HCT116 (cell line): ENCODE measurements at regions not wholly inside any gene's neighbourhood (a gene's known extent, or its start where the extent isn't known, plus 50 kb on each side); places are given as distances from the start of the nearest gene placed in this dataset.

ENCODE experiments used
- ATAC-seq: fragments of 200-7000 bp; cut with Tn5 transposase; 2 replicates; pipeline ENCODE4 v1.9.1; 2020; ENCODE audit warnings: mild to moderate bottlenecking, moderate library complexity
- BruUV-seq: library from RNA; stranded (reverse); fragments of 400-500 nt; replicated peaks from 2 replicates; lab custom pipeline; 2021; lab: Mats Ljungman, UMichigan
- CTCF ChIA-PET: fragments of 300-600 bp; sonication (Branson Sonifier 250); formaldehyde crosslinking; loops from one replicate; lab custom pipeline; 2021; ENCODE audit warnings: antibody characterized with exemption; lab: Charles Lee
- POLR2A ChIA-PET: fragments of 300-600, 350-600 bp; sonication (Branson Sonifier 250); formaldehyde crosslinking; loops from one replicate; lab custom pipeline; 2021; ENCODE audit warnings: antibody characterized with exemption; lab: Charles Lee
- RAD21 ChIA-PET, 2 experiments: fragments of 300-600 bp; sonication (Branson Sonifier 250); formaldehyde crosslinking; loops; one replicate each; lab custom pipeline; 2023; ENCODE audit warnings: low total read pairs in 2 of 2; ENCODE audit not compliant: uncharacterized antibody in 2 of 2, unreplicated experiment in 2 of 2, low non-redundant PET in 1 of 2; lab: Charles Lee
- DNase-seq: peaks from one replicate; pipeline ENCODE4 v3.0.0-alpha.2; 2010; ENCODE audit warnings: low read depth, low spot score
- H2AFZ ChIP-seq: fragments of 200-600 bp; shearing (Covaris generic), sonication (generic); 2 replicates; pipeline ENCODE4 v1.6.1; 2017; ENCODE audit warnings: low read depth, mixed run types, mixed read lengths, antibody characterized with exemption, low read length; ENCODE audit not compliant: poor library complexity, severe bottlenecking
- H3K27ac ChIP-seq: 2 replicates; pipeline ENCODE4 v1.5.1; 2012; ENCODE audit warnings: low read depth, low read length
- H3K27me3 ChIP-seq: fragments of 200-600 bp; sonication (generic); 2 replicates; pipeline ENCODE4 v1.6.1; 2016; ENCODE audit warnings: mixed run types, low read length, mixed read lengths; ENCODE audit not compliant: insufficient read depth
- H3K36me3 ChIP-seq, 2 experiments: fragments of 200-500 bp in 1 of 2; fragments of 200-600 bp in 1 of 2; sonication (Bioruptor generic) in 1 of 2; sonication (generic) in 1 of 2; 2 replicates each; pipeline versions ENCODE4 v1.5.1 to v1.6.1; 2014 to 2016; ENCODE audit warnings: low read length in 2 of 2, inconsistent platforms in 1 of 2, mixed read lengths in 1 of 2, mixed run types in 1 of 2; ENCODE audit not compliant: insufficient read depth in 2 of 2, control insufficient read depth in 1 of 2
- H3K4me1 ChIP-seq, 2 experiments: fragments of 200-600 bp in 1 of 2; sonication (generic) in 1 of 2; 2 replicates each; pipeline versions ENCODE4 v1.5.1 to v1.6.1; 2012 to 2017; ENCODE audit warnings: low read length in 2 of 2, inconsistent platforms in 1 of 2, mild to moderate bottlenecking in 1 of 2, mixed read lengths in 1 of 2, mixed run types in 1 of 2, moderate library complexity in 1 of 2; ENCODE audit not compliant: insufficient read depth in 2 of 2, control insufficient read depth in 1 of 2
- H3K4me2 ChIP-seq: fragments of 200-600 bp; sonication (generic); 2 replicates; pipeline ENCODE4 v1.6.1; 2017; ENCODE audit warnings: mixed run types, low read length, mixed read lengths
- H3K4me3 ChIP-seq, 2 experiments: fragments of 200-600 bp in 1 of 2; sonication (generic) in 1 of 2; replicated peaks in 1 of 2; 2 replicates each; pipeline ENCODE4 v1.5.1; 2011 to 2016; ENCODE audit warnings: low read length in 2 of 2, control low read depth in 1 of 2, low read depth in 1 of 2, mild to moderate bottlenecking in 1 of 2, mixed read lengths in 1 of 2, mixed run types in 1 of 2
- H3K79me2 ChIP-seq: fragments of 200-600 bp; sonication (generic); 2 replicates; pipeline ENCODE4 v1.6.1; 2017; ENCODE audit warnings: mild to moderate bottlenecking, mixed run types, low read length, moderate library complexity, mixed read lengths; ENCODE audit not compliant: insufficient read depth
- H3K9ac ChIP-seq: fragments of 200-600 bp; sonication (generic); 2 replicates; pipeline ENCODE4 v1.6.1; 2016; ENCODE audit warnings: low read length, mixed read lengths
- H3K9me2 ChIP-seq: fragments of 200-600 bp; sonication (generic), shearing (Covaris generic); 2 replicates; pipeline ENCODE4 v1.6.1; 2017; ENCODE audit warnings: mixed run types, mild to moderate bottlenecking, moderate library complexity; ENCODE audit not compliant: insufficient read depth
- H3K9me3 ChIP-seq, 2 experiments: fragments of 200-500 bp in 1 of 2; fragments of 200-600 bp in 1 of 2; sonication (Bioruptor generic) in 1 of 2; sonication (generic) in 1 of 2; 2 replicates each; pipeline ENCODE4 v1.6.1; 2014 to 2017; ENCODE audit warnings: low read length in 2 of 2, mixed read lengths in 2 of 2, inconsistent platforms in 1 of 2, low read depth in 1 of 2, mild to moderate bottlenecking in 1 of 2, mixed run types in 1 of 2, moderate library complexity in 1 of 2; ENCODE audit not compliant: control insufficient read depth in 1 of 2, insufficient read depth in 1 of 2
- H4K20me1 ChIP-seq: fragments of 200-600 bp; sonication (generic), shearing (Covaris generic); 2 replicates; pipeline ENCODE4 v1.6.1; 2017; ENCODE audit warnings: mixed run types, mild to moderate bottlenecking, moderate library complexity; ENCODE audit not compliant: insufficient read depth
- ATF3 ChIP-seq: IDR thresholded peaks from 2 replicates; pipeline ENCODE4 v1.6.1; 2012
- CBX3 ChIP-seq: IDR thresholded peaks from 2 replicates; pipeline ENCODE4 v1.6.1; 2012; ENCODE audit warnings: low read depth
- EGR1 ChIP-seq: IDR thresholded peaks from 2 replicates; pipeline ENCODE4 v1.6.1; 2012; ENCODE audit warnings: low read depth
- ELF1 ChIP-seq: IDR thresholded peaks from 2 replicates; pipeline ENCODE4 v1.6.1; 2012; ENCODE audit warnings: low read depth, borderline replicate concordance
- EZH2 ChIP-seq: fragments of 200-600 bp; sonication (generic); IDR thresholded peaks from 2 replicates; pipeline ENCODE4 v1.6.1; 2017; ENCODE audit warnings: antibody characterized with exemption, mixed run types
- EZH2phosphoT487 ChIP-seq: fragments of 200-600 bp; IDR thresholded peaks from 2 replicates; pipeline ENCODE4 v1.6.1; 2018; ENCODE audit warnings: antibody characterized with exemption, borderline replicate concordance
- JUND ChIP-seq: IDR thresholded peaks from 2 replicates; pipeline ENCODE4 v1.6.1; 2012
- POLR2A ChIP-seq: IDR thresholded peaks from 2 replicates; pipeline ENCODE4 v1.7.0; 2011; ENCODE audit warnings: borderline replicate concordance; ENCODE audit not compliant: insufficient read depth, insufficient read length; ENCODE audit errors: extremely low read depth
- POLR2AphosphoS5 ChIP-seq: IDR thresholded peaks from 2 replicates; pipeline ENCODE4 v1.6.1; 2011; ENCODE audit warnings: mild to moderate bottlenecking, low read depth, low read length, moderate library complexity
- RAD21 ChIP-seq: IDR thresholded peaks from 2 replicates; pipeline ENCODE4 v1.6.1; 2012; ENCODE audit warnings: low read depth, mild to moderate bottlenecking
- SIN3A ChIP-seq: IDR thresholded peaks from 2 replicates; pipeline ENCODE4 v1.6.1; 2012; ENCODE audit warnings: low read depth
- SP1 ChIP-seq: IDR thresholded peaks from 2 replicates; pipeline ENCODE4 v1.6.1; 2012; ENCODE audit warnings: low read depth
- YY1 ChIP-seq: IDR thresholded peaks from 2 replicates; pipeline ENCODE4 v1.6.1; 2011; ENCODE audit warnings: low read length, low read depth, moderate library complexity, mild to moderate bottlenecking; ENCODE audit not compliant: insufficient replicate concordance; ENCODE audit errors: extremely low read depth
- ZFX ChIP-seq: fragments of 450-650 bp; IDR thresholded peaks from 2 replicates; pipeline ENCODE4 v1.6.1; 2017
- ZNF274 ChIP-seq: fragments of 200-500 bp; sonication (Bioruptor generic); IDR thresholded peaks from 2 replicates; pipeline ENCODE4 v1.6.1; 2014; ENCODE audit warnings: mild to moderate bottlenecking, low read depth, low read length, inconsistent platforms
- intact Hi-C: fragments of 100-400 bp; cut with micrococcal nuclease; formaldehyde crosslinking; loops from 2 replicates; pipeline ENCODE4 v1.10.0; 2022
- TF ChIP-seq, protein P1 (sequence below), 3 experiments: fragments of 200-600 bp in 1 of 3; sonication (generic) in 1 of 3; IDR thresholded peaks in 2 of 3; conservative IDR thresholded peaks in 1 of 3; 2 replicates each; pipeline ENCODE4 v1.5.1; 2012 to 2017; ENCODE audit warnings: low read depth in 2 of 3, low read length in 2 of 3, antibody characterized with exemption in 1 of 3, borderline replicate concordance in 1 of 3, control low read depth in 1 of 3, mild to moderate bottlenecking in 1 of 3, mixed read lengths in 1 of 3, mixed run types in 1 of 3, moderate library complexity in 1 of 3; ENCODE audit not compliant: insufficient read depth in 1 of 3
- TF ChIP-seq, protein P2 (sequence below): IDR thresholded peaks from 2 replicates; pipeline ENCODE4 v1.6.1; 2012

- RAD21 ChIA-PET: no interaction called here
- H4K20me1 ChIP-seq: no peaks in the 10 kb centered on the region
- no peaks in the 10 kb centered on the region for H3K27me3 ChIP-seq
- no peaks in the 10 kb centered on the region for H3K9me3 ChIP-seq
- TF ChIP-seq ATF3 (no peak), RAD21 (no peak), EZH2 (no peak), EGR1 (no peak), JUND (no peak), CBX3 (no peak), POLR2A (no peak), SIN3A (no peak), EZH2phosphoT487 (no peak), ZFX (no peak), ZNF274 (no peak), ELF1 (no peak), POLR2AphosphoS5 (no peak), SP1 (no peak), YY1 (no peak)
- TF ChIP-seq, protein P1, sequence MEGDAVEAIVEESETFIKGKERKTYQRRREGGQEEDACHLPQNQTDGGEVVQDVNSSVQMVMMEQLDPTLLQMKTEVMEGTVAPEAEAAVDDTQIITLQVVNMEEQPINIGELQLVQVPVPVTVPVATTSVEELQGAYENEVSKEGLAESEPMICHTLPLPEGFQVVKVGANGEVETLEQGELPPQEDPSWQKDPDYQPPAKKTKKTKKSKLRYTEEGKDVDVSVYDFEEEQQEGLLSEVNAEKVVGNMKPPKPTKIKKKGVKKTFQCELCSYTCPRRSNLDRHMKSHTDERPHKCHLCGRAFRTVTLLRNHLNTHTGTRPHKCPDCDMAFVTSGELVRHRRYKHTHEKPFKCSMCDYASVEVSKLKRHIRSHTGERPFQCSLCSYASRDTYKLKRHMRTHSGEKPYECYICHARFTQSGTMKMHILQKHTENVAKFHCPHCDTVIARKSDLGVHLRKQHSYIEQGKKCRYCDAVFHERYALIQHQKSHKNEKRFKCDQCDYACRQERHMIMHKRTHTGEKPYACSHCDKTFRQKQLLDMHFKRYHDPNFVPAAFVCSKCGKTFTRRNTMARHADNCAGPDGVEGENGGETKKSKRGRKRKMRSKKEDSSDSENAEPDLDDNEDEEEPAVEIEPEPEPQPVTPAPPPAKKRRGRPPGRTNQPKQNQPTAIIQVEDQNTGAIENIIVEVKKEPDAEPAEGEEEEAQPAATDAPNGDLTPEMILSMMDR (IDR thresholded peaks at IDR 0.05 in 2 of 3, conservative IDR thresholded peaks at IDR 0.05 in 1 of 3; ENCODE audit: borderline replicate concordance in 1 of 3, insufficient read depth in 1 of 3, low read depth in 2 of 3, low read length in 2 of 3): no peak
- TF ChIP-seq, protein P2, sequence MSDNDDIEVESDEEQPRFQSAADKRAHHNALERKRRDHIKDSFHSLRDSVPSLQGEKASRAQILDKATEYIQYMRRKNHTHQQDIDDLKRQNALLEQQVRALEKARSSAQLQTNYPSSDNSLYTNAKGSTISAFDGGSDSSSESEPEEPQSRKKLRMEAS: no peak
- no peak overlapping the region for H3K4me3 ChIP-seq
- POLR2A ChIA-PET: no interaction called here
- no peaks in the 10 kb centered on the region for H3K9me2 ChIP-seq
- ATAC-seq: no peak
- no peak overlapping the region for H3K4me2 ChIP-seq
- no peaks in the 10 kb centered on the region for H3K79me2 ChIP-seq
- BruUV-seq: no TSS peak
- intact Hi-C loops: no loop called here
- H3K27ac ChIP-seq: no peak overlapping the region
- H3K36me3 ChIP-seq: no peaks in the 10 kb centered on the region
- CTCF ChIA-PET: no interaction called here
- H2AFZ ChIP-seq: no peak overlapping the region
- no peak overlapping the region for H3K9ac ChIP-seq
- no peaks in the 10 kb centered on the region for H3K4me1 ChIP-seq
- no peak for DNase-seq
Measured at GRCh38 chr6:145233955-145234354, 501.4 kb downstream of the EPM2A start.
